Endothelial cell of umbilical vein (primary cell): ENCODE measurements at regions not wholly inside any gene's neighbourhood (a gene's known extent, or its start where the extent isn't known, plus 50 kb on each side); places are given as distances from the start of the nearest gene placed in this dataset.

Experiments used
- BruUV-seq: library from RNA; stranded (reverse); fragments of 400-500 nt; replicated peaks from 2 replicates; lab custom pipeline; 2021; lab: Mats Ljungman, UMichigan
- CTCF ChIA-PET: fragments of 300-600, 350-600 bp; sonication (Branson Sonifier 250); formaldehyde crosslinking; loops from one replicate; lab custom pipeline; 2021; ENCODE audit warnings: antibody characterized with exemption, inconsistent platforms; lab: Charles Lee
- POLR2A ChIA-PET: fragments of 300-600, 350-600 bp; sonication (Branson Sonifier 250); formaldehyde crosslinking; loops from one replicate; lab custom pipeline; 2021; ENCODE audit warnings: antibody characterized with exemption, inconsistent platforms; lab: Charles Lee
- DNase-seq: peaks from one replicate; pipeline ENCODE4 v3.0.0-alpha.2; 2011; ENCODE audit warnings: low read depth, low spot score
- FAIRE-seq: peaks from 2 replicates; lab custom pipeline; 2011; peaks lifted over from hg19 to GRCh38; lab: Jason Lieb, UNC
- H2AFZ ChIP-seq: 2 replicates; pipeline ENCODE4 v1.6.0; 2012; ENCODE audit warnings: low read depth, low read length, control low read depth, inconsistent platforms
- H3K27ac ChIP-seq: 2 replicates; pipeline ENCODE4 v1.5.1; 2011; ENCODE audit warnings: low read depth, mild to moderate bottlenecking, control low read depth, low read length, moderate library complexity; ENCODE audit not compliant: insufficient read depth
- H3K27me3 ChIP-seq, 2 experiments: 2 replicates each; pipeline versions ENCODE4 v1.6.0 to v1.6.1; 2011; ENCODE audit warnings: low read length in 2 of 2, mixed read lengths in 1 of 2; ENCODE audit not compliant: control insufficient read depth in 2 of 2, insufficient read depth in 2 of 2
- H3K36me3 ChIP-seq, 2 experiments: 2 replicates in 1 of 2; 3 replicates in 1 of 2; pipeline ENCODE4 v1.5.1; 2011; ENCODE audit warnings: low read length in 2 of 2, mild to moderate bottlenecking in 1 of 2, moderate library complexity in 1 of 2; ENCODE audit not compliant: control insufficient read depth in 2 of 2, insufficient read depth in 2 of 2; ENCODE audit errors: extremely low read depth in 1 of 2
- H3K4me1 ChIP-seq: 3 replicates; pipeline ENCODE4 v1.5.1; 2011; ENCODE audit warnings: mild to moderate bottlenecking, low read length; ENCODE audit not compliant: control insufficient read depth, insufficient read depth; ENCODE audit errors: extremely low read depth
- H3K4me2 ChIP-seq: 2 replicates; pipeline ENCODE4 v1.6.1; 2011; ENCODE audit warnings: low read length, control low read depth, mixed read lengths; ENCODE audit not compliant: insufficient read depth
- H3K4me3 ChIP-seq, 3 experiments: fragments of 200-600 bp in 1 of 3; sonication (generic), shearing (Covaris generic) in 1 of 3; replicated peaks in 1 of 3; 2 replicates each; pipeline ENCODE4 v1.5.1; 2011 to 2016; ENCODE audit warnings: control low read depth in 3 of 3, low read length in 3 of 3, mild to moderate bottlenecking in 2 of 3, inconsistent platforms in 1 of 3, low read depth in 1 of 3, moderate library complexity in 1 of 3; ENCODE audit not compliant: insufficient read depth in 1 of 3
- H3K79me2 ChIP-seq: 2 replicates; pipeline ENCODE4 v1.6.0; 2012; ENCODE audit warnings: low read length, inconsistent platforms; ENCODE audit not compliant: control insufficient read depth, insufficient read depth
- H3K9ac ChIP-seq: replicated peaks from 2 replicates; pipeline ENCODE3; 2011; ENCODE audit warnings: low read length, control low read depth; ENCODE audit not compliant: insufficient read depth; ENCODE audit errors: extremely low read depth
- H3K9me1 ChIP-seq: replicated peaks from 3 replicates; pipeline ENCODE4 v1.6.0; 2011; ENCODE audit warnings: mild to moderate bottlenecking, low read length; ENCODE audit not compliant: control insufficient read depth, insufficient read depth; ENCODE audit errors: extremely low read depth
- H3K9me3 ChIP-seq: replicated peaks from 2 replicates; pipeline ENCODE4 v1.5.1; 2012; ENCODE audit warnings: low read length, inconsistent platforms; ENCODE audit not compliant: control insufficient read depth, insufficient read depth
- H4K20me1 ChIP-seq: replicated peaks from 2 replicates; pipeline ENCODE3; 2011; ENCODE audit warnings: mild to moderate bottlenecking, low read length; ENCODE audit not compliant: control insufficient read depth, insufficient read depth; ENCODE audit errors: extremely low read depth
- EZH2 ChIP-seq: IDR thresholded peaks from 2 replicates; pipeline ENCODE4 v1.6.1; 2012; ENCODE audit warnings: borderline replicate concordance, low read depth, mild to moderate bottlenecking, moderate library complexity, low read length, inconsistent platforms; ENCODE audit not compliant: severe bottlenecking
- FOS ChIP-seq: IDR thresholded peaks from 2 replicates; pipeline ENCODE4 v1.6.1; 2011; ENCODE audit warnings: mild to moderate bottlenecking, low read length, moderate library complexity, borderline replicate concordance; ENCODE audit not compliant: insufficient read depth
- GATA2 ChIP-seq: IDR thresholded peaks from 2 replicates; pipeline ENCODE4 v1.7.0; 2011; ENCODE audit warnings: low read depth, mild to moderate bottlenecking, moderate library complexity, mixed read lengths, low read length; ENCODE audit not compliant: insufficient read length, insufficient read depth
- JUN ChIP-seq: IDR thresholded peaks from 2 replicates; pipeline ENCODE4 v1.6.1; 2011; ENCODE audit warnings: borderline replicate concordance, low read depth; ENCODE audit not compliant: insufficient read length, insufficient read depth
- MYC ChIP-seq: IDR thresholded peaks from one replicate; pipeline ENCODE4 v1.6.1; 2011; ENCODE audit warnings: mild to moderate bottlenecking, low read depth, low read length
- POLR2A ChIP-seq: IDR thresholded peaks from 2 replicates; pipeline ENCODE4 v1.6.1; 2012; ENCODE audit warnings: low read depth, mild to moderate bottlenecking, control low read depth, low read length
- POLR2AphosphoS5 ChIP-seq: IDR thresholded peaks from 2 replicates; pipeline ENCODE4 v1.6.1; 2012; ENCODE audit warnings: low read depth, mild to moderate bottlenecking, control low read depth, low read length, moderate library complexity; ENCODE audit not compliant: insufficient read depth
- dilution Hi-C: fragments of 300-500 bp; cut with MboI; formaldehyde crosslinking; loops from one replicate; pipeline ENCODE4 v1.15.0; 2019; ENCODE audit warnings: low sequenced_read_pairs; ENCODE audit not compliant: extremely low pct_ligation_motif_present
- intact Hi-C: fragments of 100-400 bp; cut with micrococcal nuclease; formaldehyde crosslinking; loops from one replicate; pipeline ENCODE4 v1.10.0; 2022
- TF ChIP-seq, protein P1 (sequence below): IDR thresholded peaks from 2 replicates; pipeline ENCODE4 v1.6.1; 2011; ENCODE audit not compliant: insufficient read depth, insufficient read length
- TF ChIP-seq, protein P2 (sequence below), 2 donors: IDR thresholded peaks; 1 replicate in 1 of 2; 2 replicates in 1 of 2; pipeline ENCODE4 v1.5.1; 2011; ENCODE audit warnings: low read length in 2 of 2, mild to moderate bottlenecking in 2 of 2, moderate library complexity in 2 of 2, control low read depth in 1 of 2, inconsistent platforms in 1 of 2, low read depth in 1 of 2; ENCODE audit not compliant: insufficient read depth in 1 of 2; ENCODE audit errors: extremely low read depth in 1 of 2

DNA sequence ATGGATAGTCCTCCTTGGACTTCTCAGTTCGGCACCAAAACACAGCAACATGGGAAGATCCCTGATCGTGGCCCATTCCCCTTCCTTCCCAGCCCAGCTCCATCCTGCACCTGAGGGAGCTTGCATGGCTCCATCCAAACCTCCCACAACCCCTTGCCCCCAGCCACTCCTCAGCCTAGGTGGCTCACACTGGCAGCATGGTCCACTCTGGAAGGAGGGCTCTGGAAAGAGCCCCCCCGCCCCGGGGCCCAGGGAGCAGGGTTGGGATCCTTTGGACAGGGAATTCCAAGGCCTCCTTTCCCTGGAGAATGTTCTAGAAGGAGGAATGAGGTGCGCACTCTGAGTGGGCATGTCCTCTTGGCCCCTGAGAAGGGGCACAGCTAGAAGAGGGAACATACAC is 62.8 kb upstream of the ID2 start:
- DNase-seq (no peak), FAIRE-seq (no peak)
- no peak overlapping the region for H3K4me2 ChIP-seq
- no peaks in the 10 kb centered on the region for H3K4me1 ChIP-seq
- no peaks in the 10 kb centered on the region for H3K79me2 ChIP-seq
- H3K9ac ChIP-seq = no peak overlapping the region
- CTCF ChIA-PET = no interaction called here
- H3K4me3 ChIP-seq = no peak overlapping the region
- no peaks in the 10 kb centered on the region for H3K9me1 ChIP-seq
- no peaks in the 10 kb centered on the region for H3K36me3 ChIP-seq
- no peaks in the 10 kb centered on the region for H3K27me3 ChIP-seq
- no peaks in the 10 kb centered on the region for H3K9me3 ChIP-seq
- H4K20me1 ChIP-seq = no peaks in the 10 kb centered on the region
- TF ChIP-seq JUN = no peak
- no peak for TF ChIP-seq POLR2A
- TF ChIP-seq EZH2 = no peak
- TF ChIP-seq, protein P1, sequence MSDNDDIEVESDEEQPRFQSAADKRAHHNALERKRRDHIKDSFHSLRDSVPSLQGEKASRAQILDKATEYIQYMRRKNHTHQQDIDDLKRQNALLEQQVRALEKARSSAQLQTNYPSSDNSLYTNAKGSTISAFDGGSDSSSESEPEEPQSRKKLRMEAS = no peak
- TF ChIP-seq POLR2AphosphoS5 = no peak
- TF ChIP-seq, protein P2, sequence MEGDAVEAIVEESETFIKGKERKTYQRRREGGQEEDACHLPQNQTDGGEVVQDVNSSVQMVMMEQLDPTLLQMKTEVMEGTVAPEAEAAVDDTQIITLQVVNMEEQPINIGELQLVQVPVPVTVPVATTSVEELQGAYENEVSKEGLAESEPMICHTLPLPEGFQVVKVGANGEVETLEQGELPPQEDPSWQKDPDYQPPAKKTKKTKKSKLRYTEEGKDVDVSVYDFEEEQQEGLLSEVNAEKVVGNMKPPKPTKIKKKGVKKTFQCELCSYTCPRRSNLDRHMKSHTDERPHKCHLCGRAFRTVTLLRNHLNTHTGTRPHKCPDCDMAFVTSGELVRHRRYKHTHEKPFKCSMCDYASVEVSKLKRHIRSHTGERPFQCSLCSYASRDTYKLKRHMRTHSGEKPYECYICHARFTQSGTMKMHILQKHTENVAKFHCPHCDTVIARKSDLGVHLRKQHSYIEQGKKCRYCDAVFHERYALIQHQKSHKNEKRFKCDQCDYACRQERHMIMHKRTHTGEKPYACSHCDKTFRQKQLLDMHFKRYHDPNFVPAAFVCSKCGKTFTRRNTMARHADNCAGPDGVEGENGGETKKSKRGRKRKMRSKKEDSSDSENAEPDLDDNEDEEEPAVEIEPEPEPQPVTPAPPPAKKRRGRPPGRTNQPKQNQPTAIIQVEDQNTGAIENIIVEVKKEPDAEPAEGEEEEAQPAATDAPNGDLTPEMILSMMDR (IDR thresholded peaks at IDR 0.05; ENCODE audit: extremely low read depth in 1 of 2, insufficient read depth in 1 of 2, low read depth in 1 of 2, low read length in 2 of 2) = no peak
- no peak for TF ChIP-seq GATA2
- TF ChIP-seq MYC = no peak
- no peak for TF ChIP-seq FOS
- no TSS peak for BruUV-seq
- intact Hi-C loops = no loop called here
- dilution Hi-C loops = no loop called here
- POLR2A ChIA-PET = no interaction called here
- H3K27ac ChIP-seq = no peak overlapping the region
- H2AFZ ChIP-seq = no peak overlapping the region
